Esophagus muscularis mucosa (tissue), 4 donors: ENCODE measurements at regions not wholly inside any gene's neighbourhood (a gene's known extent, or its start where the extent isn't known, plus 50 kb on each side); places are given as distances from the start of the nearest gene placed in this dataset.
"Not testable (repeated sequence)": the region's sequence is repeated elsewhere in the genome, so short reads cannot be mapped to it uniquely, and the experiment has no call there.

Experiments used
- EP300 ChIP-seq: sonication (generic); formaldehyde crosslinking; IDR thresholded peaks from one replicate; pipeline ENCODE4 v1.6.1; 2017; ENCODE audit warnings: antibody characterized with exemption
- POLR2A ChIP-seq: fragments of 450-650 bp; IDR thresholded peaks from one replicate; pipeline ENCODE4 v1.6.1; 2017; ENCODE audit warnings: antibody characterized with exemption, moderate library complexity, mild to moderate bottlenecking, low read depth
- POLR2AphosphoS5 ChIP-seq, 2 donors: sonication (generic); formaldehyde crosslinking; IDR thresholded peaks; one replicate each; pipeline ENCODE4 v1.6.1; 2017; ENCODE audit warnings: antibody characterized with exemption in 2 of 2
- TF ChIP-seq, protein P1 (sequence below), 3 experiments: fragments of 200-600 bp in 2 of 3; fragments of 450-650 bp in 1 of 3; sonication (generic) in 2 of 3; IDR thresholded peaks; one replicate each; pipeline ENCODE4 v1.5.1; 2017 to 2019; ENCODE audit warnings: antibody characterized with exemption in 3 of 3, mild to moderate bottlenecking in 2 of 3, moderate library complexity in 1 of 3

DNA sequence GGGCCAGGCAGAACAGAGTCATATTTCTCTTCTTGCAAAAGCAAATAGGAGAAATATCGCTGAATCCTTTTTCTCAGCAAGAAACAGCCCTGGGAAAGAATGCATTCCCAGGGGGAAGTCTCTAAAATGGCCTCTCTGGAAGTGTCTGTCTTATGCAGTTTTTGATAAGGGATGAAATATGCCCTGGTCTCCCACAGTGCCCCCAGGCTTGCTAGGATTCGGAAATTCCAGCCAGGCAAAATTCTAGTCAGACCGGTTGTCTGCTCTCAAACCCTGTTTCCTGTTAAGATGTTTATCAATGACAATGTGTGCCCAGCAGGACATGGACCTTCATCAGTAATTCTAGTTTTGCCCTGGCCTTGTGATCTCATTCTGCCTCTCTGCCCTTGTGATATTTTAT is 448.3 kb upstream of the HTR1E start:
- not testable (repeated sequence) for TF ChIP-seq POLR2A; POLR2AphosphoS5 (IDR thresholded peaks at IDR 0.05); EP300
- TF ChIP-seq, protein P1, sequence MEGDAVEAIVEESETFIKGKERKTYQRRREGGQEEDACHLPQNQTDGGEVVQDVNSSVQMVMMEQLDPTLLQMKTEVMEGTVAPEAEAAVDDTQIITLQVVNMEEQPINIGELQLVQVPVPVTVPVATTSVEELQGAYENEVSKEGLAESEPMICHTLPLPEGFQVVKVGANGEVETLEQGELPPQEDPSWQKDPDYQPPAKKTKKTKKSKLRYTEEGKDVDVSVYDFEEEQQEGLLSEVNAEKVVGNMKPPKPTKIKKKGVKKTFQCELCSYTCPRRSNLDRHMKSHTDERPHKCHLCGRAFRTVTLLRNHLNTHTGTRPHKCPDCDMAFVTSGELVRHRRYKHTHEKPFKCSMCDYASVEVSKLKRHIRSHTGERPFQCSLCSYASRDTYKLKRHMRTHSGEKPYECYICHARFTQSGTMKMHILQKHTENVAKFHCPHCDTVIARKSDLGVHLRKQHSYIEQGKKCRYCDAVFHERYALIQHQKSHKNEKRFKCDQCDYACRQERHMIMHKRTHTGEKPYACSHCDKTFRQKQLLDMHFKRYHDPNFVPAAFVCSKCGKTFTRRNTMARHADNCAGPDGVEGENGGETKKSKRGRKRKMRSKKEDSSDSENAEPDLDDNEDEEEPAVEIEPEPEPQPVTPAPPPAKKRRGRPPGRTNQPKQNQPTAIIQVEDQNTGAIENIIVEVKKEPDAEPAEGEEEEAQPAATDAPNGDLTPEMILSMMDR (IDR thresholded peaks at IDR 0.05): not testable (repeated sequence)
